Small intestine (tissue), 7 donors: ENCODE measurements at regions not wholly inside any gene's neighbourhood (a gene's known extent, or its start where the extent isn't known, plus 50 kb on each side); places are given as distances from the start of the nearest gene placed in this dataset.
"Not testable (repeated sequence)": the region's sequence is repeated elsewhere in the genome, so short reads cannot be mapped to it uniquely, and the experiment has no call there.

ENCODE experiments used
- DNase-seq, 2 donors: peaks; one replicate each; pipeline versions ENCODE4 v3.0.0 to v3.0.0-alpha.2; 2013
- FAIRE-seq: peaks from 2 replicates; lab custom pipeline; 2012; peaks lifted over from hg19 to GRCh38; lab: Jason Lieb, UNC
- H3K27ac ChIP-seq, 3 donors: one replicate each; pipeline ENCODE4 v1.5.1; 2013; ENCODE audit warnings: low read length in 2 of 3, mild to moderate bottlenecking in 2 of 3, control low read depth in 1 of 3, inconsistent platforms in 1 of 3, low read depth in 1 of 3, moderate library complexity in 1 of 3
- H3K27me3 ChIP-seq, 3 donors: one replicate each; pipeline ENCODE4 v1.6.1; 2013; ENCODE audit warnings: low read length in 3 of 3, inconsistent platforms in 1 of 3; ENCODE audit not compliant: control insufficient read depth in 3 of 3, insufficient read depth in 3 of 3
- H3K36me3 ChIP-seq, 3 donors: one replicate each; pipeline ENCODE4 v1.6.1; 2013; ENCODE audit warnings: low read length in 3 of 3, inconsistent platforms in 1 of 3, low read depth in 1 of 3, mild to moderate bottlenecking in 1 of 3, moderate library complexity in 1 of 3; ENCODE audit not compliant: control insufficient read depth in 3 of 3, insufficient read depth in 2 of 3
- H3K4me1 ChIP-seq, 3 donors: one replicate each; pipeline ENCODE4 v1.6.1; 2013; ENCODE audit warnings: low read length in 2 of 3, inconsistent platforms in 1 of 3, low read depth in 1 of 3, mild to moderate bottlenecking in 1 of 3, moderate library complexity in 1 of 3; ENCODE audit not compliant: control insufficient read depth in 3 of 3, insufficient read depth in 2 of 3
- H3K4me3 ChIP-seq, 3 donors: one replicate each; pipeline ENCODE4 v1.5.1; 2013; ENCODE audit warnings: low read length in 3 of 3, control low read depth in 1 of 3, inconsistent platforms in 1 of 3, low read depth in 1 of 3, mild to moderate bottlenecking in 1 of 3, moderate library complexity in 1 of 3
- H3K9me3 ChIP-seq, 2 donors: one replicate each; pipeline ENCODE4 v1.6.1; 2013; ENCODE audit warnings: low read depth in 1 of 2, low read length in 1 of 2; ENCODE audit not compliant: control insufficient read depth in 2 of 2, insufficient read depth in 1 of 2
- WGBS, 3 donors: extraction: QIAGEN DNeasy Blood & Tissue Kit; methylation state at CpG; one replicate each; pipeline ENCODE4 v1.1.7; 2013; 5-methylcytosine and 5-hydroxymethylcytosine counted together
- donor health status: healthy with polysubstance abuse.
- donor health status: control.
- donor health status: control.
- donor health status: Bipolar disorder and iron deficiency.
- donor health status: healthy.

GRCh38 chr9:65430221-65430620, 145.2 kb upstream of the FOXD4L5 start:
- Histone ChIP-seq H3K27ac (no peak overlapping the region), H3K4me1 (no peaks in the 10 kb centered on the region), H3K27me3 (no peaks in the 10 kb centered on the region), H3K9me3 (peaks cover 2 to 7% of the 10 kb centered on the region in 2 donors), H3K4me3 (no peak overlapping the region), H3K36me3 (no peaks in the 10 kb centered on the region)
- FAIRE-seq (no peak), DNase-seq (no peak)
- 71 to 79% (median 71%) methylated on average over 6 to 7 of the region's 7 CpGs for WGBS, 3 donors

- not testable (repeated sequence) for H3K27me3 ChIP-seq, FAIRE-seq, DNase-seq, H3K36me3 ChIP-seq, H3K9me3 ChIP-seq, H3K4me1 ChIP-seq, H3K27ac ChIP-seq, H3K4me3 ChIP-seq
- WGBS, 3 donors = 76 to 87% (median 77%) methylated on average over 4 of the region's 4 CpGs
Measured at GRCh38 chr9:65427361-65427760, 142.4 kb upstream of the FOXD4L5 start.

GRCh38 chr9:65426813-65427212, 141.8 kb upstream of the FOXD4L5 start:
- not testable (repeated sequence) for H3K36me3 ChIP-seq, H3K9me3 ChIP-seq, FAIRE-seq, H3K27me3 ChIP-seq, DNase-seq, H3K27ac ChIP-seq, H3K4me1 ChIP-seq, H3K4me3 ChIP-seq
- 74 to 83% (median 78%) methylated on average over 9 to 10 of the region's 10 CpGs for WGBS, 3 donors

- Histone ChIP-seq H3K36me3 (no peaks in the 10 kb centered on the region), H3K9me3 (peaks cover 3 to 5% of the 10 kb centered on the region in 2 donors), H3K27me3 (no peaks in the 10 kb centered on the region), H3K4me3 (no peak overlapping the region), H3K27ac (no peak overlapping the region), H3K4me1 (no peaks in the 10 kb centered on the region)
- FAIRE-seq (no peak), DNase-seq (no peak)
- 79 to 90% (median 89%) methylated on average over 8 of the region's 8 CpGs for WGBS, 3 donors
Measured at GRCh38 chr9:65426231-65426630, 141.2 kb upstream of the FOXD4L5 start.

- 48 to 51% (median 50%) methylated on average over 5 of the region's 5 CpGs for WGBS, 3 donors
- not testable (repeated sequence) for H3K4me1 ChIP-seq, DNase-seq, H3K9me3 ChIP-seq, FAIRE-seq, H3K27me3 ChIP-seq, H3K4me3 ChIP-seq, H3K36me3 ChIP-seq, H3K27ac ChIP-seq
Measured at GRCh38 chr9:65425183-65425582, 140.2 kb upstream of the FOXD4L5 start.

- not testable (repeated sequence) for H3K9me3 ChIP-seq, H3K27me3 ChIP-seq, H3K36me3 ChIP-seq, DNase-seq, H3K27ac ChIP-seq, H3K4me3 ChIP-seq, FAIRE-seq, H3K4me1 ChIP-seq
- WGBS, 3 donors = 73 to 89% (median 78%) methylated on average over 5 to 8 of the region's 8 CpGs
Measured at GRCh38 chr9:65424437-65424984, 139.5 kb upstream of the FOXD4L5 start.

- DNase-seq, H3K27ac ChIP-seq, H3K27me3 ChIP-seq, FAIRE-seq, H3K36me3 ChIP-seq, H3K4me1 ChIP-seq, H3K9me3 ChIP-seq, H3K4me3 ChIP-seq: not testable (repeated sequence)
- WGBS, 3 donors = 74 to 87% (median 83%) methylated on average over 17 to 18 of the region's 18 CpGs
Measured at GRCh38 chr9:65423691-65424436, 138.9 kb upstream of the FOXD4L5 start.

GRCh38 chr9:65422966-65423690, 138.1 kb upstream of the FOXD4L5 start:
- not testable (repeated sequence) for H3K9me3 ChIP-seq, H3K27ac ChIP-seq, H3K4me1 ChIP-seq, DNase-seq, H3K27me3 ChIP-seq, FAIRE-seq, H3K4me3 ChIP-seq, H3K36me3 ChIP-seq
- WGBS, 3 donors = 78 to 81% (median 79%) methylated on average over 10 to 12 of the region's 13 CpGs
